ENCODE measurements at regions not wholly inside any gene's neighbourhood (a gene's known extent, or its start where the extent isn't known, plus 50 kb on each side); places are given as distances from the start of the nearest gene placed in this dataset.

- no peak for DNase-seq
Observed at GRCh38 chr18:27899893-27900292, 277.0 kb downstream of the CDH2 start.

GRCh38 chr18:27894746-27895145 is 282.2 kb downstream of the CDH2 start:
- DNase-seq, result no peak

- DNase-seq, result no peak
Observed at GRCh38 chr18:27887711-27888495, 289.0 kb downstream of the CDH2 start.

- DNase-seq, result no peak
Observed at GRCh38 chr18:27887287-27887686, 289.6 kb downstream of the CDH2 start.

GRCh38 chr18:27879540-27879939 is 297.4 kb downstream of the CDH2 start:
- DNase-seq, result no peak

- DNase-seq, result no peak
Observed at GRCh38 chr18:27871726-27872125, 305.2 kb downstream of the CDH2 start.

GRCh38 chr18:27869735-27870134 is 307.2 kb downstream of the CDH2 start:
- DNase-seq, result no peak

- no peak for DNase-seq
Observed at GRCh38 chr18:27865431-27865830, 311.5 kb downstream of the CDH2 start.

- no peak for DNase-seq
Observed at GRCh38 chr18:27863780-27864430, 313.0 kb downstream of the CDH2 start.

GRCh38 chr18:27862041-27862682 is 314.8 kb downstream of the CDH2 start:
- no peak for DNase-seq

GRCh38 chr18:27861539-27861938 is 315.4 kb downstream of the CDH2 start:
- DNase-seq, result no peak

GRCh38 chr18:27860701-27861107 is 316.2 kb downstream of the CDH2 start:
- DNase-seq, result no peak

- DNase-seq, result no peak
Observed at GRCh38 chr18:27860011-27860410, 316.9 kb downstream of the CDH2 start.

GRCh38 chr18:27856820-27857219 is 320.1 kb downstream of the CDH2 start:
- DNase-seq, result no peak

- no peak for DNase-seq
Observed at GRCh38 chr18:27855486-27855885, 321.4 kb downstream of the CDH2 start.

- DNase-seq, result no peak
Observed at GRCh38 chr18:27854631-27855030, 322.3 kb downstream of the CDH2 start.

GRCh38 chr18:27848336-27848735 is 328.6 kb downstream of the CDH2 start:
- DNase-seq, result no peak

- no peak for DNase-seq
Observed at GRCh38 chr18:27847412-27847811, 329.5 kb downstream of the CDH2 start.

GRCh38 chr18:27845897-27846296 is 331.0 kb downstream of the CDH2 start:
- DNase-seq, result no peak

- DNase-seq, result no peak
Observed at GRCh38 chr18:27843783-27844777, 332.9 kb downstream of the CDH2 start.

GRCh38 chr18:27839141-27839540 is 337.8 kb downstream of the CDH2 start:
- no peak for DNase-seq

- DNase-seq, result no peak
Observed at GRCh38 chr18:27838225-27838624, 338.7 kb downstream of the CDH2 start.

- no peak for DNase-seq
Observed at GRCh38 chr18:27826101-27826500, 350.8 kb downstream of the CDH2 start.
